Endodermal cell (in vitro differentiated cells): ENCODE measurements at regions not wholly inside any gene's neighbourhood (a gene's known extent, or its start where the extent isn't known, plus 50 kb on each side); places are given as distances from the start of the nearest gene placed in this dataset.

Source experiments
- DNase-seq: peaks from one replicate; pipeline ENCODE4 v3.0.0-alpha.2; 2017
- H3K27ac ChIP-seq: 2 replicates; pipeline ENCODE4 v1.5.1; 2013; ENCODE audit warnings: mild to moderate bottlenecking, low read depth, low read length, moderate library complexity
- H3K27me3 ChIP-seq: 2 replicates; pipeline ENCODE4 v1.6.1; 2013; ENCODE audit warnings: mild to moderate bottlenecking, low read length, moderate library complexity; ENCODE audit not compliant: insufficient read depth, control insufficient read depth, poor library complexity, severe bottlenecking
- H3K36me3 ChIP-seq: 2 replicates; pipeline ENCODE4 v1.7.0; 2013; ENCODE audit warnings: mild to moderate bottlenecking, low read length, moderate library complexity; ENCODE audit not compliant: control insufficient read depth, insufficient read depth
- H3K4me1 ChIP-seq: one replicate; pipeline ENCODE4 v1.7.0; 2013; ENCODE audit warnings: low read length; ENCODE audit not compliant: control insufficient read depth, insufficient read depth
- H3K4me3 ChIP-seq: 2 replicates; pipeline ENCODE4 v1.5.1; 2013; ENCODE audit warnings: mild to moderate bottlenecking, low read length, moderate library complexity
- H3K9ac ChIP-seq: 2 replicates; pipeline ENCODE4 v1.6.1; 2013; ENCODE audit warnings: mild to moderate bottlenecking, low read length, moderate library complexity; ENCODE audit not compliant: poor library complexity, severe bottlenecking; ENCODE audit errors: extremely low read depth
- H3K9me3 ChIP-seq: 2 replicates; pipeline ENCODE4 v1.6.1; 2013; ENCODE audit warnings: mild to moderate bottlenecking, low read length, moderate library complexity; ENCODE audit not compliant: control insufficient read depth
- H3K27ac Mint-ChIP-seq: 2 replicates; pipeline ENCODE4 v1.8.0; 2020; ENCODE audit warnings: mixed read lengths
- H3K27me3 Mint-ChIP-seq: 2 replicates; pipeline ENCODE4 v1.8.0; 2021; ENCODE audit warnings: mild to moderate bottlenecking, mixed read lengths; ENCODE audit not compliant: insufficient read depth
- H3K36me3 Mint-ChIP-seq: 2 replicates; pipeline ENCODE4 v1.8.0; 2020; ENCODE audit warnings: low read depth, mixed read lengths
- H3K4me1 Mint-ChIP-seq: 2 replicates; pipeline ENCODE4 v1.8.0; 2020; ENCODE audit warnings: mixed read lengths
- H3K4me3 Mint-ChIP-seq: 2 replicates; pipeline ENCODE4 v1.8.0; 2020; ENCODE audit warnings: mild to moderate bottlenecking, moderate library complexity, mixed read lengths
- H3K9me3 Mint-ChIP-seq: 2 replicates; pipeline ENCODE4 v1.8.0; 2020; ENCODE audit warnings: mild to moderate bottlenecking, mixed read lengths
- CTCF ChIP-seq: fragments of 200-600 bp; sonication (generic); conservative IDR thresholded peaks from 2 replicates; pipeline ENCODE4 v1.5.0; 2021; ENCODE audit warnings: antibody characterized with exemption, mild to moderate bottlenecking
- WGBS, 2 experiments: methylation state at CpG; one replicate each; pipeline versions ENCODE4 v1.1.5 to v1.1.7; 2013; ENCODE audit warnings: missing lambda C conversion rate in 2 of 2, mixed read lengths in 1 of 2; ENCODE audit not compliant: insufficient coverage in 1 of 2, insufficient read length in 1 of 2; 5-methylcytosine and 5-hydroxymethylcytosine counted together

DNA sequence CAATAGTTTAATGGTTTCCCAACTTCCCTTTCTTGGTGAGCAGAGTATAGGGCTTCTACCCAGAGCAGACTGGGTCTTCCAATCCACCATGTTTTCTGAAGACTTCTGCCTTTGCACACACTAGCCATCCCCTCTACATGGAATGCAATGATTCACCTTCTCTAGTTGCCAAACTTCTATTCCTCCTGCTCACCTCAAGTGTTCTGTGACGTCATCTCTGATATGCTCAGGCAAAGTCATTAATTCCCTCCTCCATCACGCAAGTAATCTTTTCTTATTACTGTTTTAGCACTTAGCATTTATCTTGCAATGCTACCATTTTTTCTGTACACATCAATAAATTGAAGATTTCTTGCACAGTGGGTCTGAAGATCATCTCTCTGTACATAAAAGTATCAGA lies 174.2 kb downstream of the RBM26 start:
- no peak for TF ChIP-seq CTCF
- Histone ChIP-seq H3K27me3 (no peaks in the 10 kb centered on the region), H3K9ac (no peak overlapping the region), H3K9me3 (no peaks in the 10 kb centered on the region), H3K4me1 (peaks cover 6% of the 10 kb centered on the region), H3K4me3 (no peak overlapping the region), H3K36me3 (no peaks in the 10 kb centered on the region), H3K27ac (no peak overlapping the region)
- Mint-ChIP-seq H3K27me3 (no peaks in the 10 kb centered on the region), H3K4me1 (peaks cover 15% of the 10 kb centered on the region), H3K9me3 (peaks cover 3% of the 10 kb centered on the region), H3K27ac (no peak overlapping the region), H3K36me3 (no peaks in the 10 kb centered on the region), H3K4me3 (no peak overlapping the region)
- no peak for DNase-seq
- 83 to 88% methylated on average over 2 of the region's 2 CpGs for whole genome bisulfite sequencing, 2 experiments

DNA sequence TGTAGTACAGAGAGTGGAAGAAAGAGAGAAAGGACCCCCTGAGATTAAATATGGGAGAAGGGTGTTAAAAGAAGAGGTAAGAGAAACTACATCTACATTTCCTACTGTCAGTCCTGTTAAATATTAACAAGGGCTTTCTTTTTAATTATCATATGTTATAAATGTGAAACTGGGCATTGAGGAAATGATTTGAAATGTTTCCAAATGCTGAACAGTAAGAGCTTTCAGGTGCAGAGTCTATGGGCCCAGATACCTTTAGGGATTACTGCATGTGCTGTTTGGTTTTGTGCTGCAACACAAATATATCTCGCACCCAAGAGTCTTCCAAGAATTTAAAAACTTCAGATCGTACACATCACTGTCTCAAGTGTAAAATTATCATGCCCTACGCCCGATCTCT lies 176.3 kb downstream of the RBM26 start:
- no peaks in the 10 kb centered on the region for H3K27me3 ChIP-seq
- Mint-ChIP-seq H3K27ac (no peak overlapping the region), H3K27me3 (no peaks in the 10 kb centered on the region), H3K9me3 (no peaks in the 10 kb centered on the region), H3K4me3 (no peak overlapping the region), H3K36me3 (no peaks in the 10 kb centered on the region), H3K4me1 (peaks cover 21% of the 10 kb centered on the region)
- no peak overlapping the region for H3K9ac ChIP-seq
- 100% methylated on average over 3 of the region's 4 CpGs; no CpG with 5 or more reads in 1 of the 2 experiments for WGBS, 2 experiments
- H3K9me3 ChIP-seq, result no peaks in the 10 kb centered on the region
- H3K36me3 ChIP-seq, result no peaks in the 10 kb centered on the region
- no peak overlapping the region for H3K4me3 ChIP-seq
- H3K27ac ChIP-seq, result no peak overlapping the region
- no peak for DNase-seq
- TF ChIP-seq CTCF, result no peak
- peaks cover 6% of the 10 kb centered on the region for H3K4me1 ChIP-seq

DNA sequence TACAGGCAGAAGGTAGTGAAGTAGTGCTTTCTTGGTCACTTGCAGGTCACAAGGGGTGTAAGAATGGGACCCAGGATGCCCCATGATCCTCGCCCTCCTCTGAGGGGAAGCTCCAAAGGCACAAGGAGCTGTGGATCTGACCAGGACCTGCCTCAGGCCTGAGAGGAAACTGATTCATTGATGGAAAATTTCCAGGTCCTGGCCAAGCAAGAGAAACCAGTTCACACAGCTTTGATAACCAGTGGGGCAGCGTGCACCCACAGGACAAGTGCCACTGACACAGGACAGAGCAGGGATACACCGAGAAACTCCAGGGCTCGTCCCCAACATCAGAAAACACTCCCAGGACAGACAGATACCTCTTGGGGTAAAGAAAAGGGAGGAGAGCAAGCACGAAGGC lies 177.1 kb downstream of the RBM26 start:
- H3K27ac ChIP-seq, result no peak overlapping the region
- H3K36me3 ChIP-seq, result no peaks in the 10 kb centered on the region
- peaks cover 21% of the 10 kb centered on the region for H3K4me1 Mint-ChIP-seq
- H3K9ac ChIP-seq, result no peak overlapping the region
- H3K36me3 Mint-ChIP-seq, result no peaks in the 10 kb centered on the region
- no peak for DNase-seq
- WGBS, 2 experiments, result 96 to 97% methylated on average over 4 of the region's 5 CpGs
- H3K27ac Mint-ChIP-seq, result no peak overlapping the region
- TF ChIP-seq CTCF, result no peak
- no peaks in the 10 kb centered on the region for H3K27me3 Mint-ChIP-seq
- H3K4me3 ChIP-seq, result no peak overlapping the region
- no peaks in the 10 kb centered on the region for H3K9me3 Mint-ChIP-seq
- H3K27me3 ChIP-seq, result no peaks in the 10 kb centered on the region
- no peak overlapping the region for H3K4me3 Mint-ChIP-seq
- peaks cover 6% of the 10 kb centered on the region for H3K4me1 ChIP-seq
- no peaks in the 10 kb centered on the region for H3K9me3 ChIP-seq
